Activated T-cell treated with anti-CD3 and anti-CD28 coated beads, Interleukin-2, amount 50 U/mL, for 4 hours (primary cell): ENCODE measurements at regions not wholly inside any gene's neighbourhood (a gene's known extent, or its start where the extent isn't known, plus 50 kb on each side); places are given as distances from the start of the nearest gene placed in this dataset.
A peak's percentile ranks its signal among the peaks of the same experiment; 100 is the strongest.

Source experiments
- ATAC-seq, 2 donors: fragments of 200-7000 bp; cut with Tn5 transposase; one replicate each; pipeline ENCODE4 v1.10.0; 2021
- DNase-seq: peaks from one replicate; pipeline ENCODE4 v3.0.0-alpha.2; 2020
- H3K27me3 Mint-ChIP-seq: one replicate; pipeline ENCODE4 v1.8.0; 2021; ENCODE audit warnings: low read depth, mixed read lengths
- H3K36me3 Mint-ChIP-seq: one replicate; pipeline ENCODE4 v1.8.0; 2022; ENCODE audit warnings: mixed read lengths; ENCODE audit not compliant: insufficient read depth
- H3K4me1 Mint-ChIP-seq: one replicate; pipeline ENCODE4 v1.8.0; 2021; ENCODE audit warnings: low read depth, mixed read lengths
- H3K4me3 Mint-ChIP-seq: one replicate; pipeline ENCODE4 v1.8.0; 2021; ENCODE audit warnings: mild to moderate bottlenecking, moderate library complexity, mixed read lengths
- H3K9me3 Mint-ChIP-seq: one replicate; pipeline ENCODE4 v1.8.0; 2021; ENCODE audit warnings: mixed read lengths

DNA sequence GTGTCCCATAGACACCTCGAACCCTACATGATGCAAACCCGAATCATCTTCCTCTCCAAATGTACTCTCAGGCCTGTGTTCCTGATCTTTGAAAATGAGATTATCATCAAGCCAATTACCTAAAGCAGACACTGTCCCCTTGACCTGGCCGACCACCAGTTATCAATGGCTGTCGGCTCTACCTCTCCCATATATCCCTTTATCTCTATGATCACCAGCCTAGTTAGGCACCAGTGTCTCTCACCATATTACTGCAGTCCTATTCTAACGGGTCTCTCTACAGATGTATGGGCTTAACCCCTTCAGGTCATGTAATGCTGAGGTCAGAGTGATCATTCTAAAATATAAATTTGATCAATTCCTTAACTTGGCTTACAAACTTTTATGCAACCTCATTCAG, 234.9 kb upstream of the MARCKS start:
- ATAC-seq: no peak
- Mint-ChIP-seq H3K4me1 (peaks cover 5% of the 10 kb centered on the region), H3K36me3 (no peaks in the 10 kb centered on the region), H3K4me3 (no peak overlapping the region), H3K9me3 (no peaks in the 10 kb centered on the region), H3K27me3 (no peaks in the 10 kb centered on the region)
- no peak for DNase-seq

DNA sequence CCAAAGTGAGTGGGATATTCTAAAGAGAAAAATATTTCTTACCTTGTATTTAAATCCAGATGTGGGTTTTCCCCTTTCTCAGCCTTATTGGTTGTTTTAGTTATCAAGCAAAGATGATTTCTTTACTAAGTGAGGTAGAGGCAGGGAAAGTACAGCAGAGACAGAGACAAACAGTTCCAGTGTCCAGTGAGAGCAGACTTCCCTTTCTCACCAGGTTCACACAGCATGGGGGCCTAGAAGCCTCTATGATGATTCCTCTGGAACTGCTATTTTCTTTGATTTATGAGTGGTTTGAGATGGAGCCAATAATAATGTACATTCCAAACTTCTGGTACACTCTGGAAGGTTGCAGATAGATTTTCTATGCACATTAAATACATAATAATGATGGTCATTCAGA, 234.0 kb upstream of the MARCKS start:
- no peaks in the 10 kb centered on the region for H3K27me3 Mint-ChIP-seq
- DNase-seq (no peak), ATAC-seq (no peak)
- H3K4me3 Mint-ChIP-seq: no peak overlapping the region
- H3K9me3 Mint-ChIP-seq: no peaks in the 10 kb centered on the region
- no peaks in the 10 kb centered on the region for H3K36me3 Mint-ChIP-seq
- H3K4me1 Mint-ChIP-seq: peaks cover 11% of the 10 kb centered on the region

DNA sequence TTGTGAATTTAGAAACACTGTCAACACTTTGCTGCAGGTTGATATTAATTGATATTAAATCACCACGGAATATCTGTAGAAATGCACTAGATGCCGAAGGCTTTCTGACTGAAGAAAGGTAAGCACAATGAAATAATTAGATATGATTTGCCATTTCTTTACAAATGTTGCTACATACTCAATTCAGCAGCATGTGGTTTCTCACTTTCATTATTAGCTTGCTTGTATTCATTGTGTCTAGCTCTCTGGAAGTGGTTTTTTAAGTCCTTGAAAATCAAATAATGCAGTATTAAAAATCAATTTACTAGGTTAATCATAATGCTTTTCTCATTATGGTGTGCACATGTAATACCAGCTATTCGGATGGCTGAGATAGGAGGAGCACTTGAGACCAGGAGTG, 231.3 kb upstream of the MARCKS start:
- H3K4me3 Mint-ChIP-seq: no peak overlapping the region
- H3K27me3 Mint-ChIP-seq: peaks cover 2% of the 10 kb centered on the region
- DNase-seq (no peak), ATAC-seq (peak in 1 of 2 donors; percentile 44)
- no peaks in the 10 kb centered on the region for H3K36me3 Mint-ChIP-seq
- peaks cover 27% of the 10 kb centered on the region for H3K4me1 Mint-ChIP-seq
- H3K9me3 Mint-ChIP-seq: no peaks in the 10 kb centered on the region

DNA sequence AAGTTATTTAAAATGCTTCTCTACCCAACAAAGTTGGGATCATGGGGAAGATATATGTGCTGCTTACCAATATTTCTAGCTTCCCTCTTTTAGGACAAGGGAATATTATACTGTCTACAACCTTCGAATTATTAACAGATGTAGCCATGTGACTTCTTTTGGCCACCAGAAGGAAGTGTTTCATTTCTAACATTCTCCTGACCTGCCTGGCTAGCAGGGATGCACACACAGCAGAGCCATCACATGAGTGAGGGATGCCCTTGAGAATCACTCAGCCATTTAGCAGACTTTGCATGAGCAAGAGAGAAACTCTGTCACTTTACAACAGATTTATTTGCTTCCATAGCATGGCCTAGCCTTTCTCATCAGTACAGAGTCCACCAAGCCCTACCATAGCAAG, 230.7 kb upstream of the MARCKS start:
- DNase-seq: no peak
- H3K4me3 Mint-ChIP-seq: no peak overlapping the region
- ATAC-seq: no peak
- no peaks in the 10 kb centered on the region for H3K36me3 Mint-ChIP-seq
- no peaks in the 10 kb centered on the region for H3K9me3 Mint-ChIP-seq
- H3K4me1 Mint-ChIP-seq: peaks cover 33% of the 10 kb centered on the region
- peaks cover 2% of the 10 kb centered on the region for H3K27me3 Mint-ChIP-seq

DNA sequence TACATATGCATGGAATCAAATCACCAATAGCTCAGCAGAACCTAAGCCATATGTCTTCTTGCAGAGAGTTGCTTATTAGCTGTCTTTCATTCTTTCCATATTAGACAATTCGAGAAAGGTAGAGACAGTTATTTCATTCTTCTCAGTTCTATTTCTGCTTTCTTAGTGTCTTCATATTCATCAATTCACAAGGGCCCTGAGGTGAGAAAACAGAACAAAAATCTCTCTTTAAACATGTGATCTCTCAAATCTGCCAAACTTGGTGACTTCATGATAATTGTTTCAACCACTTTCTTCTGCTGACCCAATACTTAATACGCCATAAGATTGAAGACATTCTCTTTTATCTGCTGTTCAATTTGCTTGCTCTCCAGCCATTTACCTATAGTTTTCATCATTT, 229.7 kb upstream of the MARCKS start:
- no peak for ATAC-seq
- Mint-ChIP-seq H3K9me3 (no peaks in the 10 kb centered on the region), H3K4me3 (no peak overlapping the region)

DNA sequence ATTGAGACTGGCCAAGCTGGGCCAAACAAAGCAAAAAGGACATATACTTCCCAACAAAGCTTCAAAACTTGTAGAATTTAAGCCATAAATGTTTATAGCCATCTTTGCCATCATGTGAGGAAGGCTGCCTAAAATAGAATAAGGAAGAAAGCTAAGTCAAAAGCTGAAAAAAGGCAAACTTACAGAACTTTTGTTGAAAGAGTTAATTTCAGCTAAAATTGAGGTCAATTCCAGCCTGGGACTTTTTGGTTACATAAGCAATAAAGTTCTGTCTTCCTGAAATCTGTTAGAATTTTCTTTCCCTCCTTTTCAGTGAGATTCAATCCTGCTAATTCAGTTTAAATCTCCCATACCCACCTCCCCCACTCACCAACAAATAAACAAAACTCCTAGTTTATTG, 227.9 kb upstream of the MARCKS start:
- H3K4me1 Mint-ChIP-seq: peaks cover 44% of the 10 kb centered on the region
- no peak for ATAC-seq
- no peak for DNase-seq
- H3K36me3 Mint-ChIP-seq: no peaks in the 10 kb centered on the region
- no peak overlapping the region for H3K4me3 Mint-ChIP-seq
- peaks cover 2% of the 10 kb centered on the region for H3K27me3 Mint-ChIP-seq
- no peaks in the 10 kb centered on the region for H3K9me3 Mint-ChIP-seq

More for the DNA sequence above, 229.7 kb upstream of the MARCKS start:
- Mint-ChIP-seq H3K27me3 (peaks cover 2% of the 10 kb centered on the region), H3K36me3 (no peaks in the 10 kb centered on the region), H3K4me1 (peaks cover 41% of the 10 kb centered on the region)
- DNase-seq: no peak

DNA sequence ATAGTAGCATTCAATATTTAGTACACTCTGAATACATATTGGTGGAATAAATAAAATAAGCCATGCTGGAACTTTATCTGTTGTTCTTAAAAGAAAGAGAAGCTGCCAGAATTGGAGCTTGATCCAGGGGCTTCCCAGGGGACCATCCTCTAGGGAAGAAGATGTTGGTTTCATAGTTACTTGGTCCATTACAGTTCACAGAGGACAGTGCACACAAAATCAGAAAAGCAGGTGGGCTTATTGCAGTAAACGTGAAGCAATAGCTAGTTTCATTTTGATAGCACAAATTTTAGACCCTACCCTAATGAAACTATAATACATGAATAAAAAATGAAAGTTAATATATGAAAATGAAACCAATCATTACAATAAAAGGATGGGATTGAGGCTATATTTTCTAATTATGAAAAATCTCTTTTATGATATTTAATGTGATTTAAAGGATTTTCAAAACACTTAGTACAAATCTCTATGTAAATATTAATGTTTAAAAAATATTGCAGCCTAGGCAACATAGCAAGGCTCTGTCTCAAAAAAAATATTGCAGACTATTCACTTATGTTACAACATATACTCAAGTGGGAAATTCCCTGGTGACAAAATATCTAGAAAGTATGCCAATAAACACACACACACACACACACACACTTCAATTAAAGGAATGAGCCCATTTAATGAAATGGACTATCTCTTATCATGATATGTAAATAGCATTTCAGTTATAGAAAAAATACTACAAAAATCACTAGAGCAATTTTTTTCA, 227.0 kb upstream of the MARCKS start:
- no peak overlapping the region for H3K4me3 Mint-ChIP-seq
- peaks cover 2% of the 10 kb centered on the region for H3K27me3 Mint-ChIP-seq

DNA sequence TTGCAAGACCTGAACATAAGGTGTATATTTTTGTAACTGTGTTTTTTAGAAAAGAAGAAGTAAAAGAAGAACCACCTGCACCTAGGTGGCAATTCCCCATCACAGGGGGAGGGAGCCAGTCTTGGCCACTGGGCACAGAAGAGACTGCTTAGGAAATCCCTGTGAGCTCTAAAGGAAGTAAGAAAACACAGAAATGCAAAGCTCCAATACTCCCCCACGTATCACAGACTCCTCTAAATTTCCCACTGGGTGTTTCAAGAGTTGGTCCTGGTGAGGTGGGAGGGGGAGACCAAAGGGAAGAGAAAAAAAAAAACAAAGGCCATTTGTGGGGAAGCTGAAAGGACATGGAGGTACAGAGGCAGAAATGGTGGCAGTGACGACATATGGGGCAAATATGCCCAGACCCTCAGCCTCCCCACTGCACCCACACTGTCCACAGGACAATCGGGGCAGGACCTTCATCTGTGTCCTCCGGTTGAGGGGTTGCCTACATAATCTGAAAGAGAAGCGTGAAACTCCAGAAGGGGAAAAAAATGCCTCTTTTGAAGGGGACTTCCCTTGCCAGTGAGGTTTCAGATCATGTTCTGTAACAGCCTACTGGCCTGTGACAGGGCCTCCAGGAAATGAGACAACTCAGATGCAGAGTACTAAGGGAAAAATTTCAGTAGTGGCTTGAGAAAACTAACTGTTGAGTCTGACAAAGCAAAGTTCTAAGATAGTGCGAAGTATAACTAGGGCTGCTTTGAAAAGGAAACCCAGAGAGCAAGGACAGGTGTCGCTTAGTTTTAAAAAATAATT, 226.2 kb upstream of the MARCKS start:
- Mint-ChIP-seq H3K27me3 (peaks cover 2% of the 10 kb centered on the region), H3K9me3 (no peaks in the 10 kb centered on the region), H3K36me3 (no peaks in the 10 kb centered on the region), H3K4me3 (peak overlapping the region; percentile 40), H3K4me1 (peaks cover 52% of the 10 kb centered on the region)
- ATAC-seq (peak; percentile 67 to 70), DNase-seq (no peak)

More for the DNA sequence above, 227.0 kb upstream of the MARCKS start:
- no peaks in the 10 kb centered on the region for H3K36me3 Mint-ChIP-seq
- ATAC-seq (no peak), DNase-seq (no peak)
- H3K4me1 Mint-ChIP-seq: peaks cover 49% of the 10 kb centered on the region
- no peaks in the 10 kb centered on the region for H3K9me3 Mint-ChIP-seq

DNA sequence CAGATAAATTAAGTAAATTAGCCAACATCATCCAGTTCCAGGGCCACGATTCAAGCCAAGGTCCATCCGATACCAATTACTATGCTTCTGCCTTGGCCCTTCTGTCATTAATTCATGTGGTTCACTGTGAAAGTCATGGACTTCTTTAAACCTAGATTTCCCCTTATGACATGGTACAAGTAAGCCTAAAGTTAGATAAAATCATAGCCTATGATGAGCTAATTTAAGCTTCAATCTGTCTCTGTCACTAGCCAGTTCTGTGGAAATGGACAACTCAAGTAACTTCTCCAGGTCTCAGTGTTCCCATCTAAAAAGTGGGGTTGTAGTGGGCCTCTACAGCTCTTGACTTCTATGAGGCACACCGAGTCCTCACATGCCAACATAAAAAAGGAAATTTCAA, 225.5 kb upstream of the MARCKS start:
- Mint-ChIP-seq H3K36me3 (no peaks in the 10 kb centered on the region), H3K4me1 (peaks cover 50% of the 10 kb centered on the region), H3K4me3 (no peak overlapping the region), H3K9me3 (no peaks in the 10 kb centered on the region), H3K27me3 (peaks cover 2% of the 10 kb centered on the region)
- no peak for ATAC-seq
- DNase-seq: no peak

DNA sequence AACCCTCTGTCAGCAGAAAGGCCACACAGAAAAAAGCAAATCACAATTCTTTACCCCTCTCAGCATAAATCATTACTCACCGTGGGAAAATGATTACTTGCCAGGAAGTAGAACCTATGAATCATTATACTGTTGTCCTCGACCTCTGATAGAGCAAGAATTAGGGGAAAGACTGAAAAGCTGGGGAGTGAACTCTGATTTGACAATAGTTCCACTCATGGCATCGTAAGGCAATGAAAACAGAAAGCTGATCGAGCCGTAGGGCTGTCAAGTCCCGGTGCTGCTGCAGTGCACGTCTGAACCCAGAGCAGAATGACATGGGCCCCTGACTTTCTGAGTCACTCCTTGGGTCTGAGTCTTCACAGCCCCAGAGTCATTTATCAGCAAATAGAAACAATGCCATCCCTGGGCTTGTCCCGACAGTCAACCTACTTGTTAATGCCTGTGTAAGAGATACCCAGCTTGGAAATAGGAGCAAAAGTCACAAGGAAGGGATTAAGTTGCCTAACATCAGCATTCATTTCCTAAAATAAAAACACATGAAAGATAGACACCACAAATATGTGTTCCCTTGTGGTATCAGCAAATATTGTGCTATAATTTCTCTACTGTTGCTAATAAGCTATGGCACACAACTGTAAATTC, 224.8 kb upstream of the MARCKS start:
- ATAC-seq: peak; percentile 80 to 85
- DNase-seq: peak; percentile 5
- H3K9me3 Mint-ChIP-seq: no peaks in the 10 kb centered on the region
- peak overlapping the region; percentile 65 for H3K4me3 Mint-ChIP-seq
- peaks cover 2% of the 10 kb centered on the region for H3K27me3 Mint-ChIP-seq
- H3K36me3 Mint-ChIP-seq: no peaks in the 10 kb centered on the region
- peaks cover 46% of the 10 kb centered on the region for H3K4me1 Mint-ChIP-seq

DNA sequence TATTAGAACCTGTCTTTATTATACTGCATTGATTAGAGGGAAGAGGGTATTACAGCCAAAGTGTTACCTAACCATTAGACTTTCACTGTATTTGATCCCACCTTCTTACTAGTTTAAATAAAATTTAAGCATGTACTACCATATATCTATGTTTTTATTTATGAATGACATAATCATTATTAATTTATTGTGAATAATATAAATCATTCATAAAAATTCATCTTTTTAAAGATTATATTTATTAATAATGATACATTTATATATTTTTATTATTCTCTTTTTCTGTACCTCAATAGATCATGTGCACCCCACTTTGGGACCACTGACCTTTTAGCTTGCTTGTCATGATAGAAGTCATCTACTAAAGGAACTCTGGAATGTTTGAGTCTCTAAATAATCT, 223.5 kb upstream of the MARCKS start:
- no peak for ATAC-seq
- no peaks in the 10 kb centered on the region for H3K9me3 Mint-ChIP-seq
- H3K4me3 Mint-ChIP-seq: no peak overlapping the region
- no peaks in the 10 kb centered on the region for H3K36me3 Mint-ChIP-seq
- H3K27me3 Mint-ChIP-seq: peaks cover 8% of the 10 kb centered on the region
- no peak for DNase-seq
- peaks cover 41% of the 10 kb centered on the region for H3K4me1 Mint-ChIP-seq

DNA sequence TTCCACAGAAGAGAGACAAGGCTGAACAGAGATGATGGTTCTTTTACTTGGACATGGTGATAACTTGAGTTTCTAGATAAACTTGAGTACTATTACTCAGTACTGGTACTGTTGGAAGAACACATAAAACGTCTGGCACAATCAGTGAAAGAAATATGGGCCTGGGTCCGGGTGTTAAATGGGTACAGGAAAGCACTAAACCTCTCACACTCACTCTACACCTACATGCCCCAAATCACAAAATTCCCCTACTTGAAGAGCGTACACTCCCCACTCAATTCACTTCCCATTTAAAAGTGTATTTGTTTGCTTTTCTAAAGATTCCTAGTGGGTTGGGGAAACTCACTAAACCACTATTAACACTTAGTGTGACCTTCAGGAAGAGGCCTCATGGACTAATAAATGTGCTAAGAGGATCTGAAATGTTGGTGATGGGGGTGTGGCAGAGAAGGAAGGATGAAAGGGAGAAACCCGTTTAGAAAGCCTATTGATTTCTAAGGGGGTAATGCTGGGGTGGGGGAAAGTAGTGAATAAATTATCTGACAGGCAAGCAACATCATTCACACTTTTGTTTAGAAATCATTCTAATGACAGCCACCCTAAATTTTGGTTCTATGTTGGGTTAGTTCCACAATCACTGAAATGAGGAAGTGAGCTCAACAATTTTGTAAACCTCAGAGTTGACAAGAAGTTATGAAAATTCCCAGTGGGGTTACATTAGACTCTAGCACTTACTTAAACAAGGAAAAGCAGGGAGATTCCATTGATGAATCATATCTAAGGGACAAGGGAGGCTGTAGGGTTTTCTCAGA, 222.6 kb upstream of the MARCKS start:
- Mint-ChIP-seq H3K4me3 (no peak overlapping the region), H3K9me3 (no peaks in the 10 kb centered on the region), H3K36me3 (no peaks in the 10 kb centered on the region), H3K4me1 (peaks cover 36% of the 10 kb centered on the region), H3K27me3 (peaks cover 8% of the 10 kb centered on the region)
- ATAC-seq: no peak
- no peak for DNase-seq

DNA sequence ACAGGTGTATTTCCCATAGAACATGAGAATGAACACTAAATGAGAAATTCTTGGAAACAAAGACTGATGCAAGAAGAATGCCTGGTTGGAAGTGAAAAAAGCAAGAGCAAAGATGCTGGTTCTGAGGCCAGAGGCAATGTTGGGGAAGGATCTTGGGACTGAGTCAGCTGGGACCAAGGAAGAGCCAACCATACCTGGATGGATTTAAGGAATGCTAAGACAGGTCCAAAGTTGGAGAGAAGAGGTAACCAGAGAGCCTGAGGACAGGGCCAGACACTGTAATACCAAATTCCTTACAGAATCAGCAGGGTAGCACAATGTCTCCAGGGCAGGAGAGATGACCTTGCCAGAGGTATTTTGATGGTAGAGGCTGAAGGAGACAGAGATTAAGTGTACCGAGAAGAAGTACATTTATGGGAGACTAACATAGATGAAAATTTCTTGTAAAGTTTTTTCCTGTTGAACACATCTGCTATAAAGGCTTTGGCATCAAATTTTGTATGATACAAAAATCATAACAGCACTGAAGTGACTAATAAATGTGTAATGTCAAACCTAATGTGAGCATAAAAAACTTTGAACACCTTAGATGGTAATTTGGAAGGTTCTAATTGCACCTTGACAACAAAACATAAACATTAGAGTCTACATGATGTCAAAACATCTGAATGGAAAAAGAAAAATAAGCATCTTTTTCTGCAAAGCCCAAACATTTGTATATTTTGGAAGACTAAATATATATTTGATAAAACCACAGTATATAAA, 221.7 kb upstream of the MARCKS start:
- DNase-seq: no peak
- H3K4me1 Mint-ChIP-seq: peaks cover 30% of the 10 kb centered on the region
- ATAC-seq: no peak
- no peaks in the 10 kb centered on the region for H3K36me3 Mint-ChIP-seq
- peaks cover 6% of the 10 kb centered on the region for H3K27me3 Mint-ChIP-seq
- no peaks in the 10 kb centered on the region for H3K9me3 Mint-ChIP-seq
- no peak overlapping the region for H3K4me3 Mint-ChIP-seq
